ENCODE measurements at regions not wholly inside any gene's neighbourhood (a gene's known extent, or its start where the extent isn't known, plus 50 kb on each side); places are given as distances from the start of the nearest gene placed in this dataset.

- DNase-seq (no peak), ATAC-seq (no peak)
- intact Hi-C loops (cut with micrococcal nuclease), result no loop called here
These were observed 114.5 kb upstream of the MTNR1B start for GRCh38 chr11:92854952-92855351.

GRCh38 chr11:92855607-92856405 lies 113.6 kb upstream of the MTNR1B start:
- intact Hi-C loops (cut with micrococcal nuclease), result no loop called here
- DNase-seq, result no peak
- ATAC-seq, result no peak

- ATAC-seq (no peak), DNase-seq (no peak)
- intact Hi-C loops (cut with micrococcal nuclease), result no loop called here
These were observed 112.0 kb upstream of the MTNR1B start for GRCh38 chr11:92857407-92857806.

- no peak for DNase-seq
- intact Hi-C loops (cut with micrococcal nuclease), result no loop called here
- no peak for ATAC-seq
These were observed 110.2 kb upstream of the MTNR1B start for GRCh38 chr11:92859156-92859690.

- ATAC-seq (no peak), DNase-seq (no peak)
- intact Hi-C loops (cut with micrococcal nuclease), result no loop called here
These were observed 107.8 kb upstream of the MTNR1B start for GRCh38 chr11:92861634-92862033.

- ATAC-seq (peak; percentile 76), DNase-seq (no peak)
- intact Hi-C loops (cut with micrococcal nuclease), result no loop called here
These were observed 104.1 kb upstream of the MTNR1B start for GRCh38 chr11:92865352-92865751.

- intact Hi-C loops (cut with micrococcal nuclease), result no loop called here
These were observed 102.7 kb upstream of the MTNR1B start for GRCh38 chr11:92866679-92867282.

GRCh38 chr11:92867913-92868619 lies 101.4 kb upstream of the MTNR1B start:
- ATAC-seq (no peak), DNase-seq (no peak)
- intact Hi-C loops (cut with micrococcal nuclease), result no loop called here

More at GRCh38 chr11:92866679-92867282, 102.7 kb upstream of the MTNR1B start:
- DNase-seq, result peak; percentile 76
- ATAC-seq, result peak; percentile 81

- intact Hi-C loops (cut with micrococcal nuclease), result no loop called here
- DNase-seq (no peak), ATAC-seq (no peak)
These were observed 99.7 kb upstream of the MTNR1B start for GRCh38 chr11:92869716-92870115.

- intact Hi-C loops (cut with micrococcal nuclease), result no loop called here
- peak; percentile 60 for ATAC-seq
These were observed 99.1 kb upstream of the MTNR1B start for GRCh38 chr11:92870196-92870832.

GRCh38 chr11:92873551-92873950 lies 95.9 kb upstream of the MTNR1B start:
- intact Hi-C loops (cut with micrococcal nuclease), result no loop called here
- ATAC-seq, result no peak
- DNase-seq, result no peak

More at GRCh38 chr11:92870196-92870832, 99.1 kb upstream of the MTNR1B start:
- no peak for DNase-seq

- intact Hi-C loops (cut with micrococcal nuclease), result no loop called here
- no peak for ATAC-seq
- DNase-seq, result no peak
These were observed 94.0 kb upstream of the MTNR1B start for GRCh38 chr11:92875473-92875872.

- DNase-seq, result no peak
- intact Hi-C loops (cut with micrococcal nuclease), result no loop called here
- ATAC-seq, result no peak
These were observed 90.4 kb upstream of the MTNR1B start for GRCh38 chr11:92879086-92879485.

GRCh38 chr11:92880381-92880780 lies 89.1 kb upstream of the MTNR1B start:
- intact Hi-C loops (cut with micrococcal nuclease), result no loop called here
- ATAC-seq (no peak), DNase-seq (no peak)

GRCh38 chr11:92881940-92882450 lies 87.5 kb upstream of the MTNR1B start:
- intact Hi-C loops (cut with micrococcal nuclease), result no loop called here
- no peak for ATAC-seq
- DNase-seq, result no peak

- ATAC-seq (no peak), DNase-seq (no peak)
- intact Hi-C loops (cut with micrococcal nuclease), result no loop called here
These were observed 86.4 kb upstream of the MTNR1B start for GRCh38 chr11:92882828-92883611.

GRCh38 chr11:92885600-92885999 lies 83.9 kb upstream of the MTNR1B start:
- intact Hi-C loops (cut with micrococcal nuclease), result no loop called here
- no peak for DNase-seq
- no peak for ATAC-seq

- DNase-seq (no peak), ATAC-seq (peak; percentile 77)
- intact Hi-C loops (cut with micrococcal nuclease), result no loop called here
These were observed 83.1 kb upstream of the MTNR1B start for GRCh38 chr11:92886243-92886905.
